ENCODE measurements at regions not wholly inside any gene's neighbourhood (a gene's known extent, or its start where the extent isn't known, plus 50 kb on each side); places are given as distances from the start of the nearest gene placed in this dataset.
A peak's percentile ranks its signal among the peaks of the same experiment; 100 is the strongest.
"Not testable (repeated sequence)": the region's sequence is repeated elsewhere in the genome, so short reads cannot be mapped to it uniquely, and the experiment has no call there.

DNA sequence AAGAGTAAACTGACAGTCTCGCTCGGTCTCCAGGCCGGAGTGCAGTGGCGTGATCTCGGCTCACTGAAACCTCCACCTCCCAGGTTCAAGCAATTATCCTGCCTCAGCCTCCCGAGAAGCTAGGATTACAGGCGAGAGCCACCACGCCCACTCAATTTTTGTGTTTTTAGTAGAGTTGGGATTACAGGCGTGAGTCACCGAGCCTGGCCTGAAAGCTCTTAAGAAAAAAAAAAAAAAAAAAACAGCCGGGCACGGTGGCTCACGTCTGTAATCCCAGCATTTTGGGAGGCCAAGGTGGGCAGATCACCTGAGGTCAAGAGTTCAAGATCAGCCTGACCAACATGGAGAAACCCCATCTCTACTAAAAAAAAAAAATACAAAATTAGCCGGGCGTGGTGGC lies 55.3 kb upstream of the THOC2 start:
- DNase-seq (ENCODE audit: low spot score): not testable (repeated sequence)

DNA sequence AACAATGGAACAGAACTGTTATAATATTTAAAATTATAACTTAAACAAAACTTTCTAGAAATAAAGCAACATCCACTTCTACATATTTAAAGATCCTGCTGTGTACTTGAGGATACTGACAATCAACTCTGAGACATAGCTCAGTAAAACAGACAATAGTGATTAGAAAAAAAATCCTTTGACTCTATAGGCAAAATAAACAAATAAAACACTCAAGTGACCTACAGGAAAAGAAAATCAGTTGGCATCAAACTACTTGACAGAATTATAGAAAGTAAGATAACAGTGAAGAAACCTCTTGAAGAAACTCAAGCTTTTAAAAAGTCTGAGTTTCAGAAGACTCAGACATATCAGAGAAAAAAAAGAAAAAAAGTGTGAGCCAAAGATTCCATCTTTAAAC lies 55.9 kb upstream of the THOC2 start:
- no peak for DNase-seq (ENCODE audit: low spot score)

DNA sequence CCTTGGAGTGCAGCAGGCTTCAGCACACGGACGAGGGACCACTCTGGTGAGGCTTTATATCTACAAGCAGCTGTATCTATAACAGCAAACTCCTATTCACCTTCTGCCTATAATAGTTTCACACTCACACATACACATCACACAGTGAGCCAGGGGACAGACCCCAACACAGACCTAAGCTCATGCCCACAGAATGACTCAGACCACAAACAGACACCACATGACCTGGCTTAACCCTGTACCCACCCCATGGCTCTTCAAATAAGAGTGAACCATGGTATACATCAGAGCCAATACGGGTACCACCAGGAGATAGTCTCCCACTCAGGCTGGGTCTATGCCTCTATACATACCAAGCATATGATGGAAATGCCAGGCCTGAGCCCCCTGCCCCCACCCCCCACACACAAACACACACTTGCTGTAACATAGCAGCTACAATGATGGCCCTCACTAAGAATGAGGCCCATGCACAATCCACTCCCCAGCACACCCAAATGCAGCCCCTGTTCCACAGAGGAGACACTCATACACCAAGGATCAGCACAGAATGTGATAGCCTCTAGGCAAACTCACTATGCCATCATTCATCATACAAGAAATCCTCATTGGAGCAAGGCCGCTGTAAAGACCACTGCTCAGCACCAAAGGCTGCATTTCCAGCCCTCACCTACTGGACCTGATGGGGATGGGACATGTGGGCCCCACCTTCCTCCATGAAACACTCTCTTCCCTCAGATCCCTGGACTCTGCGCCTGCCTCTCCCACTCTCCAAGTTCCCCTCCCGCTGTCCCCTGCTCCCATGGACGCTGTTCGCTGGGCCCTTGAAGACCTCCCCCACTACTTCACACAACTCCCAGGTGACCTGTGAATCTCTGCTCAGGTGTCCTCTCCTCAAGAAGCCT lies 62.1 kb upstream of the XIAP start:
- DNase-seq (ENCODE audit: low spot score): peak; percentile 65

DNA sequence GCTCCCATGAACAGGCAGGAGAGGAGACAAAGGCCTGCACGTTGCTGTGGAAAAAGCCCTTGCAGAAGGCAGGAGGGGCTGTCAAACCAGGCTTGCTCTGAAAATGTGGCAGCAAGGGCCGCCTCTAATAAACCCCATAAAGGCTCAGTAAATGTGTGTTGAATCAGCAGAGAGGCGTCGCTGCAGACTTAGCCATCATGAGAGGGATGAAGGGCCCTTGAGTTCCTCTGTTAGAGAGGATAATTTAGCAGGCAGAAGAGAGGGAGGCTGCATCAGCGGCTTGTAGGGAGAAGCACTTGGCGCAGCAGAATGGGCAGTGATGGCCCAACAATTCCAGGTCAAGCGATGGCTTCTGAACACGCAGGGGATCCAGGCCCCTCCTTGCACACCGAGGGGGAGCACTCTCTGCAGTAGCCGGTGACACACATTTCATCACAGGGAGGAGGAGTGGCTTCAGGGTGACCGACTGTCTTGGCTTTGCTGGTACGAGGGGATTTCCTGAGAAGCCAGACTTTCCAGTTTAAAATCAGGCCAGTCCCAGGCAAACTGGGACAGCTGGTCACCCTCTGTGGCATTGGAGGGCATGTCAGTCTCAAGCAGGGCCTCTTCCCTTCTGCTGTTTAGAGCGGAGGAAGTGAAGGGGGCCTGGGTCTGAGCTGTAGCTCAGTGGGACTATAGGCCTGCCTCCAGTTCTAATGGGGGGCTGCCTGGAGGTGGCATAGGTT lies 61.0 kb upstream of the XIAP start:
- DNase-seq (ENCODE audit: low spot score): not testable (repeated sequence)

DNA sequence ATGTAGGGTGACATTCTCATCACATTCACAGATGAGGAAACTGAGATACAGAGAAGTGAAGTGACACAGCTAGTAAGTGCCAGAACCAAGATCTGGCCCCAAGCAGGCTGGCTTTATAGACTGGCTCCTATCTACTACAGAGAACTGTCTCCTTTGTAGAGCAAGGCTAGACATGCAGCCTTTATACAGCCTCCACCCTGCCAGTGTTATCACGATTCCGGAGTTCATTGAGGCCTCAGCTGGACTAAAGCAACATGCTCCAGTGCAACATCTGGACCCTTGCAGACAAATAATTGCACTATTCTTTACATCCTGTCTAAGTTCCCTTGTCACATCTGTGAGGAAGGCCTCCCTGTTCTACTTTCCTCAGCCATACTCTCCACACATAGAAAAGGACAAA lies 58.0 kb upstream of the XIAP start:
- no peak for DNase-seq (ENCODE audit: low spot score)

DNA sequence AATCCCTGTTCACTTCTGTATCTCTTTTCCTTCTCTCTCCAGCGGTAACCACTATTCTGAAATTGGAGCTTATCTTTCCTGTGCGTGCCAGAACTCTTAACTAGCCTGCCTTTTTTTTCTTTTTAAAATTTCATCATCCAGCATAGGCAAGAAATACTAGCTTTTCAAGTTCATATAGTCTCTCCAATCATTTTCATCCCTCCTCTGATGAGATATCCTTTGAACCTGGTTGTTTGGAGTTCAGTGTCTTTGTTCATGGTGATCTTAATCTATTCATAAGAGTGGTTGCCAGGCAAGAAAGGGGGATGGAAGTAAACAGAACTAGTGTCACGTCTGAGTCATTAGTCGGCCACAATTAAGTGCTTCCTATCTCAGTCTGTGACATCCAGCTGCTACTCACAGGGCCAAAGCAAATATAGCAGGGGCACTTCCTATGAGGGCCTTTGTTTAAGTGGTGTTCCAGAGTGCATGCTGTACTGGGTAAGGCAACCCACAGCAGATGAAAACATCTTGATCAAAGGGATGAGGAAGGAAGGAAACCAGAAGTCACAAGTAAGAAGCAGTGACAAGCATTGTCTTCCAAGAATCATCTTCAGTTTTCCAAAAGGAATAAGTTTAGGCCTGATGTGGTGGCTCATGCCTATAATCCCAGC lies 56.4 kb upstream of the XIAP start:
- DNase-seq (ENCODE audit: low spot score): peak; percentile 94

DNA sequence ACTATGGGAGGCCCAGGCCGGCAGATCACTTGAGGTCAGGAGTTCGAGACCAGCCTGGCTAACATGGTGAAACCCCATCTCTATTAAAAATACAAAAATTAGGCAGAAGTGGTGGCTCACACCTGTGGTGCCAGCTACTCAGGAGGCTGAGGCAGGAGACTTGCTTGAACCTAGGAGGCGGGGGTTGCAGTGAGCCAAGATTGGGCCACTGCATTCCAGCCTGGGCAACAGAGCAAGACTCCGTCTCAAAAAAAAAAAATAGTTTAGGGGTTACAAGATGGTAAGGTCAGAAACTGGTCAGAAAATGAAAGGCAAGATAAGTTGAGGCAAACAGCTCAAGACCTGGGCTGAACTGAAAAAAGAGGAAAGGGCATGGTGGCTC lies 55.9 kb upstream of the XIAP start:
- not testable (repeated sequence) for DNase-seq (ENCODE audit: low spot score)

DNA sequence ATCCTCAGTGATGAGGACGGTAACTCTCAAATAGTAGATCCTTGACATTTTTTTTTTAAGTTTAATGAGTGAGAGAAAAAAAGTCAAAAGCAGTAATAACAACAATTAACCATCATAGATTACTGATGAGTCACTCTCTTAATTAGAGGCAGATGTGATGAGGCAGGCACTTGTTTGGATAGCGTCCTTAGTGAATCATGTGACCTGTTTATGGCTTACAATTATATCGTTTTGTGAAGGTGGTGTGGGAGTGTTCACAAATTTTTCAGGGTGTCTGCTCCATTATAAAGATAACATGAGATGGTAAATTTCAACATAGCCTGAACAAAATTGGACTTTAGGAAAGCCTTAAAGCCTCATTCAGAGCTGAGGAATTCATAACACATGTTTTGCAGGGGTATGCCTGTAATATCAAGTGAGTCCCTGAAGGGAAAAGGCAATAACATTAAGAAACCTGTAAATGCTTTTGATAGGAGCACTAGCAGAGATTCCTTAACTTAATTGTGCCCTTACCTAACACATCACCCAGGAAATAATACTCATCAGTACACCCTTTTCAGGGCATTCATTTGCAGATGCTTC lies 51.9 kb upstream of the XIAP start:
- DNase-seq (ENCODE audit: low spot score): no peak

DNA sequence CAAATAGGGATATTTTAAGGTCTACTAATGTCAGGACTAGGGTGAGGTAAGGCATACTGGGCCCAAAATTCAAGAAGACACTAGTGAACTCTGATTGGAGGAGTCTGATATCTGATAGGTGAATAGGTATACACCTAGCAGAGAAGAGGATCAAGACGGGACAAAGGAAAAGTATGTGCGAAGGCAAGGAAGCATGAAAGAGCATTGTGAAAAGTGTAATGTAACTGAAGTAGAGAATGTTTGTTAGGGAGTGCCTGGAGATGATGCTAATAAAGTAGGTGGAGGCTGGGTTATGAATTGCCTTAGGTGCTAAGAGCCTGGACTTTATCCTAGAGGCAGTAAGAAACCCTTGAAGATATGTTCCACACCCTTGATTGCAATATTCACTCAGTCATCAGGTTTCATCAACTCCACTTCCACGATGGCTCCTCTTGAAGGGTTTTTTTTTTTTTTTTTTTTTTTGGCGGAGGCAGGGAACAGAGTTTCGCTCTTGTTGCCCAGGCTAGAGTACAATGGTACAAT lies 49.9 kb upstream of the XIAP start:
- no peak for DNase-seq (ENCODE audit: low spot score)
